22Rv1 (cell line): ENCODE measurements at regions not wholly inside any gene's neighbourhood (a gene's known extent, or its start where the extent isn't known, plus 50 kb on each side); places are given as distances from the start of the nearest gene placed in this dataset.

Experiments used
- ZFX ChIP-seq: fragments of 450-650 bp; IDR thresholded peaks from 2 replicates; pipeline ENCODE4 v1.6.1; 2017; ENCODE audit warnings: antibody characterized with exemption, borderline replicate concordance
- TF ChIP-seq, protein P1 (sequence below): fragments of 450-650 bp; IDR thresholded peaks from 2 replicates; pipeline ENCODE4 v1.5.1; 2017; ENCODE audit warnings: mild to moderate bottlenecking

DNA sequence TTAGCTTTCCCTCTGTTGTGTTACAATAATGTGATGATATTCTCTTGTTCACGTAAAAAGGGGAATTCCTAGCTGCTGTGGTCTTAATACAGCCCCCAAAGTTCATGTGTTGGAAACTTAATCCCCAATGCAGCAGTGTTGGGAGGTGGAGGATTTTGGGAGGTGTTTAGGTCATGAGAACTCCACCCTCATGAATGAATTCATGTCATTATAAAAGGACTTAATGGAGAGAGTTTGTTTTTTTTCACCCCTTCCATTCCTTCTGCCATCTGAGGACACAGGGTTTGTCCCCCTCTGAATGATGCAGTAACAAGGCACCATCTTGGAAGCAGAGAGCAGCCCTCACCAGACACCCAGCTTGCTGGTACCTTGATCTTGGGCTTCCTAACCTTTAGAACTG is 253.4 kb upstream of the DDHD1 start:
- TF ChIP-seq, protein P1, sequence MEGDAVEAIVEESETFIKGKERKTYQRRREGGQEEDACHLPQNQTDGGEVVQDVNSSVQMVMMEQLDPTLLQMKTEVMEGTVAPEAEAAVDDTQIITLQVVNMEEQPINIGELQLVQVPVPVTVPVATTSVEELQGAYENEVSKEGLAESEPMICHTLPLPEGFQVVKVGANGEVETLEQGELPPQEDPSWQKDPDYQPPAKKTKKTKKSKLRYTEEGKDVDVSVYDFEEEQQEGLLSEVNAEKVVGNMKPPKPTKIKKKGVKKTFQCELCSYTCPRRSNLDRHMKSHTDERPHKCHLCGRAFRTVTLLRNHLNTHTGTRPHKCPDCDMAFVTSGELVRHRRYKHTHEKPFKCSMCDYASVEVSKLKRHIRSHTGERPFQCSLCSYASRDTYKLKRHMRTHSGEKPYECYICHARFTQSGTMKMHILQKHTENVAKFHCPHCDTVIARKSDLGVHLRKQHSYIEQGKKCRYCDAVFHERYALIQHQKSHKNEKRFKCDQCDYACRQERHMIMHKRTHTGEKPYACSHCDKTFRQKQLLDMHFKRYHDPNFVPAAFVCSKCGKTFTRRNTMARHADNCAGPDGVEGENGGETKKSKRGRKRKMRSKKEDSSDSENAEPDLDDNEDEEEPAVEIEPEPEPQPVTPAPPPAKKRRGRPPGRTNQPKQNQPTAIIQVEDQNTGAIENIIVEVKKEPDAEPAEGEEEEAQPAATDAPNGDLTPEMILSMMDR = no peak
- TF ChIP-seq ZFX = no peak
